Heart left ventricle (tissue), 16 donors: ENCODE measurements at regions not wholly inside any gene's neighbourhood (a gene's known extent, or its start where the extent isn't known, plus 50 kb on each side); places are given as distances from the start of the nearest gene placed in this dataset.

Source experiments
- ATAC-seq, 4 donors: fragments of 200-7000 bp; cut with Tn5 transposase; one replicate each; pipeline ENCODE4 v1.9.1; 2020 to 2022; ENCODE audit warnings: moderate library complexity in 4 of 4, mild to moderate bottlenecking in 3 of 4, moderate number of reproducible peaks in 1 of 4
- DNase-seq, 5 donors: peaks; one replicate each; pipeline ENCODE4 v3.0.0-alpha.2; 2020
- H3K27ac ChIP-seq, 12 donors: fragments of 200-600 bp; sonication (generic) in 4 of 12; one replicate each; pipeline versions ENCODE4 v1.5.0 to v1.8.0; 2016 to 2022; ENCODE audit warnings: mild to moderate bottlenecking in 2 of 12
- H3K27me3 ChIP-seq, 9 donors: fragments of 200-600 bp; sonication (generic) in 2 of 9; one replicate each; pipeline versions ENCODE4 v1.5.1 to v1.8.0; 2016 to 2022; ENCODE audit warnings: mild to moderate bottlenecking in 3 of 9
- H3K36me3 ChIP-seq, 9 donors: fragments of 200-600 bp; sonication (generic) in 2 of 9; one replicate each; pipeline versions ENCODE4 v1.5.0 to v1.8.0; 2018 to 2022; ENCODE audit warnings: mild to moderate bottlenecking in 2 of 9
- H3K4me1 ChIP-seq, 12 donors: fragments of 200-600 bp; sonication (generic) in 4 of 12; one replicate each; pipeline versions ENCODE4 v1.5.0 to v1.8.0; 2016 to 2022; ENCODE audit warnings: mild to moderate bottlenecking in 3 of 12
- H3K4me3 ChIP-seq, 12 donors: fragments of 200-600 bp; sonication (generic) in 4 of 12; one replicate each; pipeline versions ENCODE4 v1.5.0 to v1.8.0; 2017 to 2022; ENCODE audit warnings: mild to moderate bottlenecking in 9 of 12, moderate library complexity in 4 of 12
- H3K9me3 ChIP-seq, 12 donors: fragments of 200-600 bp; sonication (generic) in 4 of 12; one replicate each; pipeline versions ENCODE4 v1.5.0 to v1.8.0; 2016 to 2022; ENCODE audit warnings: mild to moderate bottlenecking in 1 of 12
- CTCF ChIP-seq, 12 donors: fragments of 200-600 bp; sonication (generic) in 4 of 12; IDR thresholded peaks; one replicate each; pipeline versions ENCODE4 v1.5.0 to v1.8.0; 2018 to 2022; ENCODE audit warnings: antibody characterized with exemption in 12 of 12, mild to moderate bottlenecking in 5 of 12
- POLR2A ChIP-seq, 2 donors: fragments of 450-650 bp; IDR thresholded peaks; one replicate each; pipeline ENCODE4 v1.6.1; 2017; ENCODE audit warnings: antibody characterized with exemption in 2 of 2, mild to moderate bottlenecking in 2 of 2, moderate library complexity in 2 of 2
- WGBS, 4 donors: extraction: QIAGEN DNeasy Blood & Tissue Kit in 2 of 4; methylation state at CpG; one replicate each; pipeline versions ENCODE4 v1.1.5 to v1.1.7; 2013 to 2018; 5-methylcytosine and 5-hydroxymethylcytosine counted together
- intact Hi-C, 10 donors: fragments of 100-400 bp; cut with DNase I; formaldehyde crosslinking; loops; one replicate each; pipeline versions ENCODE4 v1.11.1 to v1.14.2; 2022
- donor health status: ischemic (EF 13 %, LVEDD 7.1; RV severe dilation, severe dysfunction).
- donor health status: healthy with polysubstance abuse.
- donor health status: DM: no; HTN: yes; CAD: no.
- donor health status: DM: no; HTN: no; CAD: no.
- donor health status: ischemic (EF 25% LVEDD 6.9; RV normal size, moderate dysfunction).
- donor health status: ischemic (EF 25% LVEDD 5.7; RV mildly dilated, moderate dysfunction).
- donor health status: healthy.
- donor health status: DM: yes; HTN: yes; CAD: no.
- donor health status: ischemic (EF 35%, LVEDD 5.7; RV mildly dilated, moderate dysfunction).
- donor health status: nonischemic (EF 11% LVEDD 7.7; RV severe dilation, severe dysfunction).
- donor health status: DM: yes; HTN: yes; CAD: no.
- donor health status: PGD.
- donor health status: ischemic (EF 29% LVEDD 5.4; RV normal size, mild dysfunction).
- donor health status: nonischemic (EF 23%, LVEDD 6.1; RV moderate dilation, normal function).

GRCh38 chr4:189304809-189305208 is 635.9 kb upstream of the FRG1 start:
- no peaks in the 10 kb centered on the region for H3K36me3 ChIP-seq
- DNase-seq (no peak), ATAC-seq (no peak)
- no peak overlapping the region for H3K27ac ChIP-seq
- H3K9me3 ChIP-seq = no peaks in the 10 kb centered on the region
- H3K4me3 ChIP-seq = no peak overlapping the region
- H3K4me1 ChIP-seq = no peaks in the 10 kb centered on the region
- intact Hi-C loops = no loop called here
- H3K27me3 ChIP-seq = peaks cover 0 to 8% (median 0%) of the 10 kb centered on the region in 9 donors
- 2 to 12% (median 4%) methylated on average over 2 of the region's 2 CpGs for WGBS, 4 donors
- TF ChIP-seq POLR2A (IDR thresholded peaks at IDR 0.05) = no peak
- no peak for TF ChIP-seq CTCF (IDR thresholded peaks at IDR 0.05)

GRCh38 chr4:189305500-189305899 is 635.2 kb upstream of the FRG1 start:
- DNase-seq (no peak), ATAC-seq (no peak)
- Histone ChIP-seq H3K9me3 (no peaks in the 10 kb centered on the region), H3K4me1 (no peaks in the 10 kb centered on the region), H3K27ac (no peak overlapping the region), H3K4me3 (no peak overlapping the region), H3K36me3 (no peaks in the 10 kb centered on the region), H3K27me3 (peaks cover 0 to 8% (median 0%) of the 10 kb centered on the region in 9 donors)
- 74 to 77% (median 75%) methylated on average over 3 of the region's 3 CpGs for WGBS, 4 donors
- intact Hi-C loops = no loop called here
- TF ChIP-seq POLR2A (IDR thresholded peaks at IDR 0.05) = no peak
- no peak for TF ChIP-seq CTCF (IDR thresholded peaks at IDR 0.05)

GRCh38 chr4:189311251-189311650 is 629.4 kb upstream of the FRG1 start:
- TF ChIP-seq POLR2A (IDR thresholded peaks at IDR 0.05) (no peak), CTCF (IDR thresholded peaks at IDR 0.05) (no peak)
- WGBS, 4 donors = 27 to 55% (median 37%) methylated on average over 1 of the region's 1 CpG
- no peaks in the 10 kb centered on the region for H3K27me3 ChIP-seq
- ATAC-seq (no peak), DNase-seq (no peak)
- no peaks in the 10 kb centered on the region for H3K9me3 ChIP-seq
- intact Hi-C loops = no loop called here
- no peaks in the 10 kb centered on the region for H3K4me1 ChIP-seq
- no peak overlapping the region for H3K27ac ChIP-seq
- no peak overlapping the region for H3K4me3 ChIP-seq
- H3K36me3 ChIP-seq = no peaks in the 10 kb centered on the region

- no peak for ATAC-seq
- Histone ChIP-seq H3K4me3 (no peak overlapping the region), H3K27me3 (no peaks in the 10 kb centered on the region), H3K36me3 (no peaks in the 10 kb centered on the region), H3K27ac (no peak overlapping the region), H3K9me3 (no peaks in the 10 kb centered on the region), H3K4me1 (no peaks in the 10 kb centered on the region)
- intact Hi-C loops = no loop called here
- no peak for DNase-seq
- whole genome bisulfite sequencing, 4 donors = 65 to 83% (median 73%) methylated on average over 4 of the region's 4 CpGs
- TF ChIP-seq POLR2A (IDR thresholded peaks at IDR 0.05) = no peak
- TF ChIP-seq CTCF (IDR thresholded peaks at IDR 0.05) = no peak
Measured at GRCh38 chr4:189313064-189313463, 627.6 kb upstream of the FRG1 start.
